ENCODE measurements at regions not wholly inside any gene's neighbourhood (a gene's known extent, or its start where the extent isn't known, plus 50 kb on each side); places are given as distances from the start of the nearest gene placed in this dataset.

DNA sequence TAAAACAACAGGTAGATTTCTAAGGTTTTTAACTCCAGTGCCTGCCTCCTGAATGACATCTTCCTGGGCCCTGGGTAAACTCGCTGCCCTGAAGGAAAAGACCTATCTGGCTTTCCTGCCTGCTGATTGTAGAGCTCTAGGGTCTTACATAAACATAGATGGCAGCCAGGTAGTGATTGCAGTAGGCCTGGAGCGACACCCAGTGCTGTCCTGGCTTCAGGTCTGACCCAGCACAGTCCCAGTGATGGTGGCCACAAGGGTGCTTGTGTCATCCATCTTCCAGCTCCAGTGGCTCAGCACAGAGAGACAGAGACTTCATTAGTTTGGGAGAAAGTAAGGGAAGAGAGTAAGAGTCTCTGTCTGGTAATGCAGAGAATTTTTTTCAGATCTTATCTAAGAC, 542.9 kb upstream of the IMPG1 start:
- TF ChIP-seq, protein P1, sequence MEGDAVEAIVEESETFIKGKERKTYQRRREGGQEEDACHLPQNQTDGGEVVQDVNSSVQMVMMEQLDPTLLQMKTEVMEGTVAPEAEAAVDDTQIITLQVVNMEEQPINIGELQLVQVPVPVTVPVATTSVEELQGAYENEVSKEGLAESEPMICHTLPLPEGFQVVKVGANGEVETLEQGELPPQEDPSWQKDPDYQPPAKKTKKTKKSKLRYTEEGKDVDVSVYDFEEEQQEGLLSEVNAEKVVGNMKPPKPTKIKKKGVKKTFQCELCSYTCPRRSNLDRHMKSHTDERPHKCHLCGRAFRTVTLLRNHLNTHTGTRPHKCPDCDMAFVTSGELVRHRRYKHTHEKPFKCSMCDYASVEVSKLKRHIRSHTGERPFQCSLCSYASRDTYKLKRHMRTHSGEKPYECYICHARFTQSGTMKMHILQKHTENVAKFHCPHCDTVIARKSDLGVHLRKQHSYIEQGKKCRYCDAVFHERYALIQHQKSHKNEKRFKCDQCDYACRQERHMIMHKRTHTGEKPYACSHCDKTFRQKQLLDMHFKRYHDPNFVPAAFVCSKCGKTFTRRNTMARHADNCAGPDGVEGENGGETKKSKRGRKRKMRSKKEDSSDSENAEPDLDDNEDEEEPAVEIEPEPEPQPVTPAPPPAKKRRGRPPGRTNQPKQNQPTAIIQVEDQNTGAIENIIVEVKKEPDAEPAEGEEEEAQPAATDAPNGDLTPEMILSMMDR (IDR thresholded peaks at IDR 0.05; ENCODE audit: low read depth, low read length), result peak; percentile 27
- TF ChIP-seq EZH2phosphoT487 (IDR thresholded peaks at IDR 0.05; ENCODE audit: low read depth), result no peak

Data from OCI-LY3 (cell line).